ENCODE measurements at regions not wholly inside any gene's neighbourhood (a gene's known extent, or its start where the extent isn't known, plus 50 kb on each side); places are given as distances from the start of the nearest gene placed in this dataset.
"Not testable (repeated sequence)": the region's sequence is repeated elsewhere in the genome, so short reads cannot be mapped to it uniquely, and the experiment has no call there.

- Histone ChIP-seq H3K27ac (ENCODE audit: insufficient read depth, low read length, poor library complexity, severe bottlenecking) (no peak overlapping the region), H3K27me3 (replicated peaks; ENCODE audit: control insufficient read depth, insufficient read depth, low read length, poor library complexity, severe bottlenecking) (no peaks in the 10 kb centered on the region), H3K4me1 (ENCODE audit: control insufficient read depth, insufficient read depth, low read length, poor library complexity, severe bottlenecking) (no peaks in the 10 kb centered on the region), H3K9me3 (ENCODE audit: control insufficient read depth, low read length) (no peaks in the 10 kb centered on the region), H3K4me3 (ENCODE audit: insufficient read depth, low read depth, low read length, poor library complexity, severe bottlenecking) (no peak overlapping the region), H3K36me3 (ENCODE audit: control insufficient read depth, insufficient read depth, low read length) (no peaks in the 10 kb centered on the region)
- DNase-seq: no peak
These were observed 547.8 kb downstream of the FRK start for GRCh38 chr6:115512923-115513322.

- H3K9me3 ChIP-seq (ENCODE audit: control insufficient read depth, low read length): no peaks in the 10 kb centered on the region
- no peak overlapping the region for H3K4me3 ChIP-seq (ENCODE audit: insufficient read depth, low read depth, low read length, poor library complexity, severe bottlenecking)
- no peaks in the 10 kb centered on the region for H3K36me3 ChIP-seq (ENCODE audit: control insufficient read depth, insufficient read depth, low read length)
- H3K4me1 ChIP-seq (ENCODE audit: control insufficient read depth, insufficient read depth, low read length, poor library complexity, severe bottlenecking): no peaks in the 10 kb centered on the region
- H3K27me3 ChIP-seq (replicated peaks; ENCODE audit: control insufficient read depth, insufficient read depth, low read length, poor library complexity, severe bottlenecking): no peaks in the 10 kb centered on the region
- no peak overlapping the region for H3K27ac ChIP-seq (ENCODE audit: insufficient read depth, low read length, poor library complexity, severe bottlenecking)
- no peak for DNase-seq
These were observed 548.9 kb downstream of the FRK start for GRCh38 chr6:115511771-115512170.

GRCh38 chr6:115502432-115502831 is 558.3 kb downstream of the FRK start:
- H3K4me3 ChIP-seq (ENCODE audit: insufficient read depth, low read depth, low read length, poor library complexity, severe bottlenecking); H3K4me1 ChIP-seq (ENCODE audit: control insufficient read depth, insufficient read depth, low read length, poor library complexity, severe bottlenecking): not testable (repeated sequence)

GRCh38 chr6:115495184-115495583 is 565.5 kb downstream of the FRK start:
- Histone ChIP-seq H3K36me3 (ENCODE audit: control insufficient read depth, insufficient read depth, low read length) (no peaks in the 10 kb centered on the region), H3K27me3 (replicated peaks; ENCODE audit: control insufficient read depth, insufficient read depth, low read length, poor library complexity, severe bottlenecking) (no peaks in the 10 kb centered on the region), H3K4me3 (ENCODE audit: insufficient read depth, low read depth, low read length, poor library complexity, severe bottlenecking) (no peak overlapping the region), H3K4me1 (ENCODE audit: control insufficient read depth, insufficient read depth, low read length, poor library complexity, severe bottlenecking) (no peaks in the 10 kb centered on the region), H3K9me3 (ENCODE audit: control insufficient read depth, low read length) (no peaks in the 10 kb centered on the region), H3K27ac (ENCODE audit: insufficient read depth, low read length, poor library complexity, severe bottlenecking) (no peak overlapping the region)
- DNase-seq: no peak

More at GRCh38 chr6:115502432-115502831, 558.3 kb downstream of the FRK start:
- H3K9me3 ChIP-seq (ENCODE audit: control insufficient read depth, low read length); H3K36me3 ChIP-seq (ENCODE audit: control insufficient read depth, insufficient read depth, low read length); H3K27ac ChIP-seq (ENCODE audit: insufficient read depth, low read length, poor library complexity, severe bottlenecking); DNase-seq; H3K27me3 ChIP-seq (replicated peaks; ENCODE audit: control insufficient read depth, insufficient read depth, low read length, poor library complexity, severe bottlenecking): not testable (repeated sequence)

GRCh38 chr6:115487331-115487730 is 573.4 kb downstream of the FRK start:
- Histone ChIP-seq H3K27me3 (replicated peaks; ENCODE audit: control insufficient read depth, insufficient read depth, low read length, poor library complexity, severe bottlenecking) (no peaks in the 10 kb centered on the region), H3K9me3 (ENCODE audit: control insufficient read depth, low read length) (no peaks in the 10 kb centered on the region), H3K36me3 (ENCODE audit: control insufficient read depth, insufficient read depth, low read length) (no peaks in the 10 kb centered on the region), H3K4me1 (ENCODE audit: control insufficient read depth, insufficient read depth, low read length, poor library complexity, severe bottlenecking) (no peaks in the 10 kb centered on the region), H3K27ac (ENCODE audit: insufficient read depth, low read length, poor library complexity, severe bottlenecking) (no peak overlapping the region), H3K4me3 (ENCODE audit: insufficient read depth, low read depth, low read length, poor library complexity, severe bottlenecking) (no peak overlapping the region)
- no peak for DNase-seq

GRCh38 chr6:115485400-115485799 is 575.3 kb downstream of the FRK start:
- Histone ChIP-seq H3K9me3 (ENCODE audit: control insufficient read depth, low read length) (peaks cover 5% of the 10 kb centered on the region), H3K27me3 (replicated peaks; ENCODE audit: control insufficient read depth, insufficient read depth, low read length, poor library complexity, severe bottlenecking) (no peaks in the 10 kb centered on the region), H3K27ac (ENCODE audit: insufficient read depth, low read length, poor library complexity, severe bottlenecking) (no peak overlapping the region), H3K4me1 (ENCODE audit: control insufficient read depth, insufficient read depth, low read length, poor library complexity, severe bottlenecking) (no peaks in the 10 kb centered on the region), H3K36me3 (ENCODE audit: control insufficient read depth, insufficient read depth, low read length) (no peaks in the 10 kb centered on the region), H3K4me3 (ENCODE audit: insufficient read depth, low read depth, low read length, poor library complexity, severe bottlenecking) (no peak overlapping the region)
- DNase-seq: no peak

GRCh38 chr6:115480543-115480942 is 580.1 kb downstream of the FRK start:
- H3K36me3 ChIP-seq (ENCODE audit: control insufficient read depth, insufficient read depth, low read length); H3K27me3 ChIP-seq (replicated peaks; ENCODE audit: control insufficient read depth, insufficient read depth, low read length, poor library complexity, severe bottlenecking); DNase-seq; H3K4me3 ChIP-seq (ENCODE audit: insufficient read depth, low read depth, low read length, poor library complexity, severe bottlenecking); H3K9me3 ChIP-seq (ENCODE audit: control insufficient read depth, low read length); H3K27ac ChIP-seq (ENCODE audit: insufficient read depth, low read length, poor library complexity, severe bottlenecking); H3K4me1 ChIP-seq (ENCODE audit: control insufficient read depth, insufficient read depth, low read length, poor library complexity, severe bottlenecking): not testable (repeated sequence)

- Histone ChIP-seq H3K9me3 (ENCODE audit: control insufficient read depth, low read length) (no peaks in the 10 kb centered on the region), H3K4me3 (ENCODE audit: insufficient read depth, low read depth, low read length, poor library complexity, severe bottlenecking) (no peak overlapping the region), H3K4me1 (ENCODE audit: control insufficient read depth, insufficient read depth, low read length, poor library complexity, severe bottlenecking) (no peaks in the 10 kb centered on the region), H3K27me3 (replicated peaks; ENCODE audit: control insufficient read depth, insufficient read depth, low read length, poor library complexity, severe bottlenecking) (no peaks in the 10 kb centered on the region), H3K36me3 (ENCODE audit: control insufficient read depth, insufficient read depth, low read length) (no peaks in the 10 kb centered on the region), H3K27ac (ENCODE audit: insufficient read depth, low read length, poor library complexity, severe bottlenecking) (no peak overlapping the region)
- DNase-seq: no peak
These were observed 586.1 kb downstream of the FRK start for GRCh38 chr6:115474443-115475041.

- H3K36me3 ChIP-seq (ENCODE audit: control insufficient read depth, insufficient read depth, low read length): no peaks in the 10 kb centered on the region
- H3K27ac ChIP-seq (ENCODE audit: insufficient read depth, low read length, poor library complexity, severe bottlenecking): no peak overlapping the region
- no peaks in the 10 kb centered on the region for H3K9me3 ChIP-seq (ENCODE audit: control insufficient read depth, low read length)
- no peaks in the 10 kb centered on the region for H3K27me3 ChIP-seq (replicated peaks; ENCODE audit: control insufficient read depth, insufficient read depth, low read length, poor library complexity, severe bottlenecking)
- H3K4me3 ChIP-seq (ENCODE audit: insufficient read depth, low read depth, low read length, poor library complexity, severe bottlenecking): no peak overlapping the region
- no peak for DNase-seq
- H3K4me1 ChIP-seq (ENCODE audit: control insufficient read depth, insufficient read depth, low read length, poor library complexity, severe bottlenecking): no peaks in the 10 kb centered on the region
These were observed 592.3 kb downstream of the FRK start for GRCh38 chr6:115468272-115469005.

- H3K27ac ChIP-seq (ENCODE audit: insufficient read depth, low read length, poor library complexity, severe bottlenecking): no peak overlapping the region
These were observed 593.0 kb downstream of the FRK start for GRCh38 chr6:115467726-115468125.

More at GRCh38 chr6:115467726-115468125, 593.0 kb downstream of the FRK start:
- H3K4me1 ChIP-seq (ENCODE audit: control insufficient read depth, insufficient read depth, low read length, poor library complexity, severe bottlenecking): no peaks in the 10 kb centered on the region
- no peaks in the 10 kb centered on the region for H3K36me3 ChIP-seq (ENCODE audit: control insufficient read depth, insufficient read depth, low read length)
- DNase-seq: no peak
- H3K27me3 ChIP-seq (replicated peaks; ENCODE audit: control insufficient read depth, insufficient read depth, low read length, poor library complexity, severe bottlenecking): no peaks in the 10 kb centered on the region
- H3K9me3 ChIP-seq (ENCODE audit: control insufficient read depth, low read length): no peaks in the 10 kb centered on the region
- no peak overlapping the region for H3K4me3 ChIP-seq (ENCODE audit: insufficient read depth, low read depth, low read length, poor library complexity, severe bottlenecking)
